Uterus (tissue), 3 donors: ENCODE measurements at regions not wholly inside any gene's neighbourhood (a gene's known extent, or its start where the extent isn't known, plus 50 kb on each side); places are given as distances from the start of the nearest gene placed in this dataset.

Experiments
- DNase-seq, 2 donors: peaks; one replicate each; pipeline ENCODE4 v3.0.0-alpha.2; 2019 to 2020
- H3K27ac ChIP-seq, 2 donors: fragments of 200-600 bp; sonication (generic); 1 replicate in 1 of 2; 2 replicates in 1 of 2; pipeline ENCODE4 v1.5.1; 2016 to 2018
- H3K27me3 ChIP-seq, 2 donors: fragments of 200-600 bp; sonication (generic); one replicate each; pipeline ENCODE4 v1.5.1; 2018 to 2019; ENCODE audit warnings: control low read depth in 1 of 2
- H3K36me3 ChIP-seq, 2 donors: fragments of 200-600 bp; sonication (generic); one replicate each; pipeline ENCODE4 v1.5.1; 2019; ENCODE audit warnings: control low read depth in 1 of 2
- H3K4me1 ChIP-seq, 2 donors: fragments of 200-600 bp; sonication (generic); one replicate each; pipeline ENCODE4 v1.5.1; 2018 to 2019; ENCODE audit warnings: control low read depth in 1 of 2
- H3K4me3 ChIP-seq, 2 donors: fragments of 200-600 bp; sonication (generic); 1 replicate in 1 of 2; 2 replicates in 1 of 2; pipeline ENCODE4 v1.5.1; 2018 to 2019; ENCODE audit warnings: mild to moderate bottlenecking in 1 of 2
- H3K9me3 ChIP-seq, 2 donors: fragments of 200-600 bp; sonication (generic); one replicate each; pipeline ENCODE4 v1.5.1; 2019; ENCODE audit warnings: control low read depth in 1 of 2
- POLR2A ChIP-seq, 2 donors: fragments of 450-650 bp; IDR thresholded peaks; one replicate each; pipeline ENCODE4 v1.6.1; 2016; ENCODE audit warnings: antibody characterized with exemption in 2 of 2, mild to moderate bottlenecking in 1 of 2, moderate library complexity in 1 of 2
- intact Hi-C: fragments of 100-400 bp; cut with DNase I; formaldehyde crosslinking; loops from one replicate; pipeline ENCODE4 v1.15.1; 2023; ENCODE audit warnings: low total_unique reads
- TF ChIP-seq, protein P1 (sequence below), 4 experiments: fragments of 200-600 bp in 2 of 4; fragments of 450-650 bp in 2 of 4; sonication (generic) in 2 of 4; IDR thresholded peaks; one replicate each; pipeline ENCODE4 v1.5.1; 2016 to 2019; ENCODE audit warnings: antibody characterized with exemption in 4 of 4, mild to moderate bottlenecking in 2 of 4, moderate library complexity in 1 of 4
- donor health status: DM: yes; HTN: yes; CAD: no.

- intact Hi-C loops = no loop called here
- Histone ChIP-seq H3K27ac (no peak overlapping the region), H3K4me3 (no peak overlapping the region), H3K27me3 (no peaks in the 10 kb centered on the region), H3K36me3 (no peaks in the 10 kb centered on the region), H3K9me3 (no peaks in the 10 kb centered on the region), H3K4me1 (no peaks in the 10 kb centered on the region)
- TF ChIP-seq POLR2A (IDR thresholded peaks at IDR 0.05) = no peak
- TF ChIP-seq, protein P1, sequence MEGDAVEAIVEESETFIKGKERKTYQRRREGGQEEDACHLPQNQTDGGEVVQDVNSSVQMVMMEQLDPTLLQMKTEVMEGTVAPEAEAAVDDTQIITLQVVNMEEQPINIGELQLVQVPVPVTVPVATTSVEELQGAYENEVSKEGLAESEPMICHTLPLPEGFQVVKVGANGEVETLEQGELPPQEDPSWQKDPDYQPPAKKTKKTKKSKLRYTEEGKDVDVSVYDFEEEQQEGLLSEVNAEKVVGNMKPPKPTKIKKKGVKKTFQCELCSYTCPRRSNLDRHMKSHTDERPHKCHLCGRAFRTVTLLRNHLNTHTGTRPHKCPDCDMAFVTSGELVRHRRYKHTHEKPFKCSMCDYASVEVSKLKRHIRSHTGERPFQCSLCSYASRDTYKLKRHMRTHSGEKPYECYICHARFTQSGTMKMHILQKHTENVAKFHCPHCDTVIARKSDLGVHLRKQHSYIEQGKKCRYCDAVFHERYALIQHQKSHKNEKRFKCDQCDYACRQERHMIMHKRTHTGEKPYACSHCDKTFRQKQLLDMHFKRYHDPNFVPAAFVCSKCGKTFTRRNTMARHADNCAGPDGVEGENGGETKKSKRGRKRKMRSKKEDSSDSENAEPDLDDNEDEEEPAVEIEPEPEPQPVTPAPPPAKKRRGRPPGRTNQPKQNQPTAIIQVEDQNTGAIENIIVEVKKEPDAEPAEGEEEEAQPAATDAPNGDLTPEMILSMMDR (IDR thresholded peaks at IDR 0.05) = no peak
- no peak for DNase-seq
Measured at GRCh38 chr7:56537477-56537876, 421.3 kb upstream of the NUPR2 start.

DNA sequence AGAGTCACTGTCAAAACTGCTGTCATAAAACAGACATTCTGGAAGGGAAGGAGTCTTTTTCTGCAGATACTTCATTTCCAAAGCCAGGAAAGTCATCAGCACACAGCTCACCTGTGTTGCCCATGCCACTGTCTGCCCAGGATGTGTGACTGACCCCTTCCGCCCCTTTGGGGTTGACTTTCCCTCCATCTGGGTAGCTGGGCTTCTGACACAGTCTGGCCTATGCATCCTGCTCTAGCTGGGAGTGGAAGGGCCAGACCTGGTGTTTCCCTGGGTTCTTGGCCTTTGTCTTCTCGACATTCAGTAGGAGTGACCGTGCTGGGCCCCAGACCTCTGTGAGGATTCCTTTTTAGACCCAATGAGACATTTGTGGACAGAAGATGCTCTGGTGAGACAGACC, 378.9 kb upstream of the NUPR2 start:
- intact Hi-C loops = no loop called here
- H3K27ac ChIP-seq = no peak overlapping the region
- DNase-seq = no peak
- no peaks in the 10 kb centered on the region for H3K36me3 ChIP-seq
- no peak overlapping the region for H3K4me3 ChIP-seq
- no peaks in the 10 kb centered on the region for H3K9me3 ChIP-seq
- H3K4me1 ChIP-seq = no peaks in the 10 kb centered on the region
- no peaks in the 10 kb centered on the region for H3K27me3 ChIP-seq
- TF ChIP-seq, protein P1 (IDR thresholded peaks at IDR 0.05) = no peak
- TF ChIP-seq POLR2A (IDR thresholded peaks at IDR 0.05) = no peak

GRCh38 chr7:56493704-56494450, 377.7 kb upstream of the NUPR2 start:
- intact Hi-C loops = no loop called here
- Histone ChIP-seq H3K4me3 (no peak overlapping the region), H3K27ac (no peak overlapping the region), H3K27me3 (no peaks in the 10 kb centered on the region), H3K4me1 (no peaks in the 10 kb centered on the region), H3K36me3 (no peaks in the 10 kb centered on the region), H3K9me3 (no peaks in the 10 kb centered on the region)
- no peak for DNase-seq
- TF ChIP-seq, protein P1 (IDR thresholded peaks at IDR 0.05) = no peak

- H3K27me3 ChIP-seq = no peaks in the 10 kb centered on the region
- H3K9me3 ChIP-seq = no peaks in the 10 kb centered on the region
- no peak overlapping the region for H3K4me3 ChIP-seq
- TF ChIP-seq POLR2A (IDR thresholded peaks at IDR 0.05) = no peak
- TF ChIP-seq, protein P1 (IDR thresholded peaks at IDR 0.05) = no peak
- intact Hi-C loops = no loop called here
- DNase-seq = no peak
- H3K36me3 ChIP-seq = no peaks in the 10 kb centered on the region
- H3K4me1 ChIP-seq = no peaks in the 10 kb centered on the region
- H3K27ac ChIP-seq = no peak overlapping the region
Measured at GRCh38 chr7:56493196-56493595, 377.0 kb upstream of the NUPR2 start.

DNA sequence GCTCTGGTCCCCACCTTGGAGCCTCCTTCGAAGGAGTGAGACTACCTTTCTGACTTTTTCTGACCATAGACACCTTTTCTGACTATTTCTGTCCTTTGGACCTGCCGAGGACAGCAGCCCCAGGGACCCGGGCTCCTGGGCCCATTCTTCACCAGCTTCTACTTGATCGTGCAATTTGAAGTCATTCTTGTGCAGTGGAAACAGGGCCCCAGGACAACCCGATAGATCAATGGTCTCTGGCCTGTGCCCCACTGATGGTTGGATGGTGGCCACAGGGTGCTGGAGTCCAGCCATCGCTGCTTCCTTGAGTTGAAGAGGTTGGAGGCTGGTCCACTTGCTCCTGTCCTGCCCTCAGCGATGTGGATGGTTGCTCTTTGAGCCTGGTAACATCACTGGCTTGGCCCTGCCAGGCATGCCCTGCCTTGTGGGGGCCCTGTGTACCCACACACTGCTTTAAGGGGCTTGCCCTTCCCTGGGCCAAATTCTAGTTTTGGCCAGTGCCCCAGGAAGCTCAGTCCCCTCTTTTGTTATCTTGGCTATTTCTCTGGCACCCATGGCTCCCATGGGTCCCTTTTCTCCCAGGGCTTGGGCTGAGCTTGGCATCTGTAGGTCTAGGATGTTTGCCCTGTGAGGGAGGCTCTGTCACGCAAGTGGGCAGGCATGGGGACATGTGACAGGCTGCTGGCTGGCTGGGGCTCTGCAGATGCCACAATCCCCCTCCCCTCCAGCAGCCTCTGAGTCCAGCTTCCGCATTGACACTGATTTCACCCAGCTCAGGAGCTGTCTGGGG, 375.6 kb upstream of the NUPR2 start:
- intact Hi-C loops = no loop called here
- Histone ChIP-seq H3K4me3 (no peak overlapping the region), H3K27me3 (no peaks in the 10 kb centered on the region), H3K36me3 (no peaks in the 10 kb centered on the region), H3K9me3 (no peaks in the 10 kb centered on the region), H3K27ac (no peak overlapping the region), H3K4me1 (no peaks in the 10 kb centered on the region)
- TF ChIP-seq, protein P1 (IDR thresholded peaks at IDR 0.05) = no peak
- TF ChIP-seq POLR2A (IDR thresholded peaks at IDR 0.05) = no peak
- DNase-seq = no peak
